ENCODE measurements at regions not wholly inside any gene's neighbourhood (a gene's known extent, or its start where the extent isn't known, plus 50 kb on each side); places are given as distances from the start of the nearest gene placed in this dataset.

GRCh38 chr3:191563722-191564121 lies 102.8 kb downstream of the PYDC2 start:
- TF ChIP-seq POLR2A (IDR thresholded peaks at IDR 0.05) (no peak), CTCF (IDR thresholded peaks at IDR 0.05 in 4 of 5, conservative IDR thresholded peaks at IDR 0.05 in 1 of 5) (no peak)

Data from gastrocnemius medialis (tissue), 4 donors.